Motor neuron (in vitro differentiated cells): ENCODE measurements at regions not wholly inside any gene's neighbourhood (a gene's known extent, or its start where the extent isn't known, plus 50 kb on each side); places are given as distances from the start of the nearest gene placed in this dataset.

ENCODE experiments used
- ATAC-seq, 8 experiments: fragments of 200-7000 bp; cut with Tn5 transposase; replicated peaks in 6 of 8; 2 replicates each; pipeline ENCODE4 v1.8.0; 2021; ENCODE audit warnings: mild to moderate bottlenecking in 8 of 8, moderate library complexity in 8 of 8
- H3K27ac ChIP-seq, 2 donors: fragments of 250-450 bp; sonication (Bioruptor Pico); 2 replicates each; pipeline ENCODE4 v1.9.0; 2021; ENCODE audit warnings: antibody characterized with exemption in 2 of 2, mild to moderate bottlenecking in 2 of 2, moderate library complexity in 1 of 2
- H3K4me1 ChIP-seq, 2 donors: fragments of 250-450 bp; sonication (Bioruptor Pico); replicated peaks in 1 of 2; 2 replicates each; pipeline ENCODE4 v1.6.1; 2021; ENCODE audit warnings: antibody characterized with exemption in 2 of 2, mild to moderate bottlenecking in 2 of 2, moderate library complexity in 1 of 2
- H3K4me3 ChIP-seq, 5 donors: fragments of 250-450 bp; sonication (Bioruptor Pico); 2 replicates each; pipeline ENCODE4 v1.9.0; 2021; ENCODE audit warnings: antibody characterized with exemption in 5 of 5, mild to moderate bottlenecking in 5 of 5, moderate library complexity in 4 of 5
- WGBS, 10 experiments: fragments of 450-650 bp; shearing (Covaris generic); methylation state at CpG; one replicate each; pipeline ENCODE4 v1.0.0; 2022; 5-methylcytosine and 5-hydroxymethylcytosine counted together
- in situ Hi-C, 9 experiments: fragments of 400-800 bp; cut with MboI; loops; one replicate each; pipeline ENCODE4 v1.15.0; 2021; ENCODE audit warnings: low sequenced_read_pairs in 9 of 9, low pct_unique_long_range_greater_than_20kb in 2 of 9; ENCODE audit not compliant: unreplicated experiment in 9 of 9

DNA sequence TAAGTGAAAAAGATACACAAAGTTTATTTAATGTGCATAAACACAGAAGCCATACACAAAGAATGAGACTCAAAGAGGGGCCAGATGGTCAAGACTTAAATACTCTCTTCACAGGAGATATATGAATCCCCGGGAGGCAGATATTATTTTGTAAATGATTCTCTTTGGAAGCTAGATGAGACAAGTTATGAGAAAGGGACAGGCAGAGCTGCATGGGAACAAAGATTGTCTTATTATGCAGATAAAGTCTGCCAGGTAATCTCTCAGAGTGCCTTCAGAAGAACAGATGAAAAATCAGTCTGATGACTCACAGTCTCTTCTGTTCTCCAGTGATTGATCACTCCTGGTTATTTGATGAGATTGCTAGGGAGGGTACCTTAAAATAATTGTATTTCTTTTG is 89.0 kb downstream of the NAF1 start:
- 0 to 100% (median 38%) methylated on average over 1 of the region's 1 CpG; no CpG with 5 or more reads in 3 of the 10 experiments for WGBS, 10 experiments
- no peak overlapping the region for H3K27ac ChIP-seq
- peak in 5 of 8 experiments; percentile 53 to 95 (median 87) for ATAC-seq
- H3K4me3 ChIP-seq = no peak overlapping the region
- in situ Hi-C loops = no loop called here
- H3K4me1 ChIP-seq = peaks cover 14 to 28% of the 10 kb centered on the region in 2 donors

GRCh38 chr4:163072222-163072621 is 94.5 kb downstream of the NAF1 start:
- 10 to 93% (median 51%) methylated on average over 1 to 4 of the region's 4 CpGs for WGBS, 10 experiments
- no peak for ATAC-seq

DNA sequence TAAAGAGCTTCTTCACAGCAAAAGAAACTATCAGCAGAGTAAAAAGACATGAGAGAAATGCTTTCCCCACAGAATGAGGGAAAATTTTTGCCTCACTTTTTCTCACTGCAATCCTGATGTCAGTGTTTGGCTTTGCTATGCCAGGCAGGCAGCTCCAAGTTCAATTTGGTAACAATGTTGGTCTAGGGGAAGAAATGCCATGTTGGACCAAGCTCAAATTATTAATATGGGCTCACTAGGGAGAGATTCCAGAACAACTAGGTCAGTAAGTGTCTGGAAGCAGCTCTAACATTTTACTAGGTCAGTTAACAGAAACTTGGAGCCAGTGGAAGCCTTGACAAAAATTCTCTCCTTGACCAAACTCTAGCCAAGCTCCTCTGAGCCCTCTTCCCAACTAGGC is 95.4 kb downstream of the NAF1 start:
- ATAC-seq = no peak
- Histone ChIP-seq H3K4me1 (peaks cover 12% of the 10 kb centered on the region in 2 donors), H3K27ac (no peak overlapping the region), H3K4me3 (no peak overlapping the region)
- in situ Hi-C loops = loop anchor here in 1 of 9 experiments (25.0 kb wide), 1 partner anchor 559 kb away; no protein-coding TSS in a partner anchor

More at GRCh38 chr4:163072222-163072621, 94.5 kb downstream of the NAF1 start:
- Histone ChIP-seq H3K4me1 (peaks cover 14 to 17% of the 10 kb centered on the region in 2 donors), H3K27ac (no peak overlapping the region), H3K4me3 (no peak overlapping the region)
- in situ Hi-C loops = loop anchor here in 1 of 9 experiments (25.0 kb wide), 1 partner anchor 560 kb away; no protein-coding TSS in a partner anchor

DNA sequence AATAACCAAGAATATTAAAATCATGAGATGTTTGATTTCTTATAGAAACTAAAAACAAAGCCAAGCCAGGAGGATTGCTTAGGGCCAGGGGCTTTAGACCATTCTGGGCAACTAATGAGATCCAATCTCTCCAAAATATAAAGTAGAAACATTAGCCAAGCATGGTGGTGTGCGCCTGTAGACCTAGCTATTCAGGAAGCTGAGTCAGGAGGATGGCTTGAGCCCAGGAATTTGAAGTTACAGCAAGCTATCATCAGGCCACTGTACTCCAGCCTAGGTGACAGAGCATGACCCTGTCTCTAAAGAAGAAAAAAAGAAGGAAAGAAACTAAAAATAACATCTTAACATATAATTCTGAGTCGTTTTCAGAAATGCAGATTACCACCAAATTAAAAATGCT is 96.7 kb downstream of the NAF1 start:
- WGBS, 10 experiments = 0 to 86% (median 33%) methylated on average over 1 to 2 of the region's 2 CpGs; no CpG with 5 or more reads in 1 of the 10 experiments
- in situ Hi-C loops = loop anchor here in 1 of 9 experiments (25.0 kb wide), 1 partner anchor 558 kb away; no protein-coding TSS in a partner anchor
- peaks cover 12% of the 10 kb centered on the region in 2 donors for H3K4me1 ChIP-seq
- H3K27ac ChIP-seq = no peak overlapping the region
- no peak for ATAC-seq
- H3K4me3 ChIP-seq = no peak overlapping the region

DNA sequence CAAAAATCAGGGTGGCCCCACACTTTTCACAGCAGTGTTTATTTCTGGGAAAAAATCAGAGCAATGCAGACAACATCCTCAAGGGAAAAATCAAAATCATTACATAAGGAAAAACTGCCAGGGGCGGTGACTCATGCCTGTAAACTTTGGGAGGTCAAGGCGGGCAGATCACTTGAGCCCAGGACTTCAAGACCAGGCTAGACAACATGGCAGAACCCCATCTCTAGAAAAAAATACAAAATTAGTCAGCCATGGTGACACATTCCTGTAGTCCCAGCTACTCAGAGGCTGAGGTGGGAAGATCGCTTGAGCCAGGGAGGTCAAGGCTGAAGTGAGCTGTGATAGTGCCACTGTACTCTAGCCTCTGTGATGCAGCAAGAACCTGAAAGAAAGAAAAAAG is 102.8 kb downstream of the NAF1 start:
- Histone ChIP-seq H3K4me3 (no peak overlapping the region), H3K4me1 (no peaks in the 10 kb centered on the region), H3K27ac (no peak overlapping the region)
- in situ Hi-C loops = loop anchor here in 1 of 9 experiments (25.0 kb wide), 1 partner anchor 552 kb away; no protein-coding TSS in a partner anchor
- 45 to 100% (median 89%) methylated on average over 1 to 3 of the region's 3 CpGs for WGBS, 10 experiments
- no peak for ATAC-seq

- peak in 3 of 8 experiments; percentile 31 to 65 (median 57) for ATAC-seq
- in situ Hi-C loops = loop anchor here in 3 of 9 experiments (25.0 kb wide), 2 partner anchors 411 to 536 kb away; no protein-coding TSS in a partner anchor
- WGBS, 10 experiments = 0 to 100% (median 33%) methylated on average over 1 to 3 of the region's 3 CpGs; no CpG with 5 or more reads in 5 of the 10 experiments
These were observed 118.2 kb downstream of the NAF1 start for GRCh38 chr4:163048447-163048846.

DNA sequence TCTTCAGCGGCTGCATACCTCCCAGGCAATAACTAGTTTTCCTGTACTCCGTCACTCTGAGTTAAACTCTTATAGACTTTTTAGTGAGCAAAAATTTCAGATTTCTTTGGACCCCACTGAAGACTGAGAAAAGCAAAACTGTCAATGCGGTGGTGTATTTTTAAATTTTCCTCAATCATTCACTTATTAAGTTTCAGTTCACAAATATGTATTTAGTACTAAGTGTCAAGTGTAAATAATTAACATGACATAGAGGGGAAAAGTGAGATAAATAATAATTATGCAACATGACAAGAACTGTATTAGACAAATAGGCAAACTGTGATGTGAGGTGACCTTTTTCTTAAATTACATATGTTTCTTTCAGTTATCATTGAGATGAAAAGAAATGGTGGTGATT is 124.4 kb downstream of the NAF1 start:
- ATAC-seq = no peak
- in situ Hi-C loops = loop anchor here in 3 of 9 experiments (25.0 kb wide), 2 partner anchors 405 to 530 kb away; no protein-coding TSS in a partner anchor

More at GRCh38 chr4:163048447-163048846, 118.2 kb downstream of the NAF1 start:
- Histone ChIP-seq H3K4me3 (no peak overlapping the region), H3K4me1 (no peaks in the 10 kb centered on the region), H3K27ac (no peak overlapping the region)

DNA sequence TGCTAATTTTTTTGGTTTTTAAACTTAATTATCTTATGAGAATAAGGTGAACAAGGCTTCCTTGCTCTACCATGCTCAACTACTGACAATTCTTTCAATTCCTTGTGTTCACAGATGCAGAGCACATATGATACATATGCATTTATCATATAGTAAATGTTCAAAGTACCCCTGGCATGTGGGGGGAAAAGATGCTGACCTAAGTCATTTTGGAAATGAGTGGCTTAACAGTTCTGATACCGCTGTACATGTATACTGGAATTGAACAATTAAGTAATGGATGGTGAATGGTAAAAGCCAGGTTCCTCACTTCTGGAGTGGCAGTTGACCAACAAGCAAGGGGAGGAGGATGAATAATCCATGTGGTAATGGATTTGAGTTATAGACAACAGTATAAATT is 149.6 kb downstream of the NAF1 start:
- ATAC-seq = no peak
- H3K4me1 ChIP-seq = peaks cover 0 to 14% of the 10 kb centered on the region in 2 donors
- in situ Hi-C loops = no loop called here
- WGBS, 10 experiments = 50 to 100% (median 84%) methylated on average over 1 of the region's 1 CpG; no CpG with 5 or more reads in 6 of the 10 experiments
- H3K27ac ChIP-seq = no peak overlapping the region
- no peak overlapping the region for H3K4me3 ChIP-seq

More for the DNA sequence above, 124.4 kb downstream of the NAF1 start:
- Histone ChIP-seq H3K27ac (no peak overlapping the region), H3K4me3 (no peak overlapping the region), H3K4me1 (no peaks in the 10 kb centered on the region)
- 35 to 100% (median 61%) methylated on average over 2 to 3 of the region's 3 CpGs; no CpG with 5 or more reads in 1 of the 10 experiments for WGBS, 10 experiments

- 0 to 96% (median 60%) methylated on average over 2 to 4 of the region's 4 CpGs for WGBS, 10 experiments
These were observed 153.9 kb downstream of the NAF1 start for GRCh38 chr4:163012816-163013215.

GRCh38 chr4:163003979-163004378 is 162.7 kb downstream of the NAF1 start:
- Histone ChIP-seq H3K4me3 (no peak overlapping the region), H3K4me1 (peaks cover 4 to 5% of the 10 kb centered on the region in 2 donors), H3K27ac (no peak overlapping the region)
- in situ Hi-C loops = no loop called here
- 57 to 92% (median 92%) methylated on average over 1 to 2 of the region's 4 CpGs; no CpG with 5 or more reads in 7 of the 10 experiments for WGBS, 10 experiments
- ATAC-seq = no peak

More at GRCh38 chr4:163012816-163013215, 153.9 kb downstream of the NAF1 start:
- no peak overlapping the region for H3K4me3 ChIP-seq
- no peak for ATAC-seq
- peaks cover 0 to 15% of the 10 kb centered on the region in 2 donors for H3K4me1 ChIP-seq
- in situ Hi-C loops = no loop called here
- H3K27ac ChIP-seq = no peak overlapping the region

DNA sequence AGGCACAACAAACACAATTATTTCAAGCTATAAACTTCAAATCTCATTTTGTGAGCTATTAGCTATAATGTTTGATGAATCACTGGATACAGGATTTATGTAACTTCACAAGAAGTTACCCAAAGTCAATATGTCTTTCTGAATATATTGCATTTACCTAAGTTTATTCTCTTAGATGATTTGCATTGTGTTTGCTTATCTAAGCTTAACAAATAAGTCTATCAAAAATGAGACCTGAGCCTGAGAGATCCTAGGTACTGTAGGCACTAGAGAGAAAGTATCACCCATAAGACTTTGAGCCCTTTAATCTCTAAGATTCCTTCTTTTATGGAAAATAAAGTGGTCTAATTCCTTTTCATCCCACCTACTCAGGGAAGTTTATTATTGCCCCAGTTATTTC is 178.2 kb downstream of the NAF1 start:
- Histone ChIP-seq H3K27ac (no peak overlapping the region), H3K4me1 (peaks cover 13 to 26% of the 10 kb centered on the region in 2 donors), H3K4me3 (no peak overlapping the region)
- no peak for ATAC-seq
- in situ Hi-C loops = no loop called here

GRCh38 chr4:162985131-162985530 is 181.6 kb downstream of the NAF1 start:
- ATAC-seq = no peak
- WGBS, 10 experiments = 16 to 100% (median 90%) methylated on average over 1 to 7 of the region's 13 CpGs; no CpG with 5 or more reads in 5 of the 10 experiments
- H3K27ac ChIP-seq = no peak overlapping the region
- peaks cover 13 to 26% of the 10 kb centered on the region in 2 donors for H3K4me1 ChIP-seq
- in situ Hi-C loops = no loop called here
- no peak overlapping the region for H3K4me3 ChIP-seq

DNA sequence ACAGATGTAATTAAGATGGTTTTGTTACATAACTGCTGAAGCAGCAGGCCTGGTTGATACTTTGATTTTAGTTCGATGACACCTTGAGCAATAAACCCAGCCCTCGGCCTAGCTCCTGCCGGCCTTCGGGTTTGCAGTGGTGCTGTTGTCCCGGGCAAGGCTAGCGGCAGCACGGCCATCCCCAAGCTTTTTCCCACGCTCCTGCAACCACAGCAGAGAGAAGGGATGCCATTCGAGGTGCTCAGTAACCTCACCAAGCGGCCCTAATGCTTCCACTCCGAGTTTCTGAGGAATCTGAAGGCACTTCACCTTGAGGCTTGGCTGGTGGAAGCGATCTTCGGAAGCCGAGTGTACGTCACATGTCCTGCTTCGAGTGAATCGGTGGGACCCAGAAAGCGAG is 182.1 kb downstream of the NAF1 start:
- Histone ChIP-seq H3K27ac (no peak overlapping the region), H3K4me3 (no peak overlapping the region), H3K4me1 (peaks cover 13 to 26% of the 10 kb centered on the region in 2 donors)
- in situ Hi-C loops = no loop called here
- whole genome bisulfite sequencing, 10 experiments = 12 to 96% (median 81%) methylated on average over 4 to 13 of the region's 18 CpGs; no CpG with 5 or more reads in 4 of the 10 experiments
- no peak for ATAC-seq

DNA sequence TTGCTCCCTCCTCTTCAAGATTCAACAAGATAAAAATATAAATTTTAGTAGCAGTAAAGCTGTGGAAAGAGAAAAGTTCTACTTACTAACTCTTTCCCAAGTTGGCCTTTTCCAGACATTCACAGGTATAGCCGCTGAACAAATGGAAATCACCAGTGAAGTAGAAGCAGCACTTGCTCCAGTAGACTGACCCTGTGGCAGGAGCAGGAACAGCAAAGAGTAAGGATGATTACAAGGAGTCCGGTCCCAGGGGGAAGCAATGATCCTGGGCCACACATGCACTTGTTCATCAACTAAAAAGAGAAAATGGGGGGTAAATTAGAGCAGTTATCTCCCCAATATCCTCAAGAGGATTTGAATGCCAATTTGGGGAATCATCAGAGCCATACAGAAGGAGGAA is 184.9 kb downstream of the NAF1 start:
- 15 to 100% (median 86%) methylated on average over 1 to 2 of the region's 2 CpGs for WGBS, 10 experiments
- Histone ChIP-seq H3K27ac (no peak overlapping the region), H3K4me3 (no peak overlapping the region), H3K4me1 (peaks cover 4 to 20% of the 10 kb centered on the region in 2 donors)
- in situ Hi-C loops = no loop called here
- ATAC-seq = no peak
